HEK293T (cell line): ENCODE measurements at regions not wholly inside any gene's neighbourhood (a gene's known extent, or its start where the extent isn't known, plus 50 kb on each side); places are given as distances from the start of the nearest gene placed in this dataset.
"Not testable (repeated sequence)": the region's sequence is repeated elsewhere in the genome, so short reads cannot be mapped to it uniquely, and the experiment has no call there.

Experiments
- CTCF ChIA-PET: fragments of 350-600 bp; formaldehyde crosslinking; extraction: SDS; loops from one replicate; lab custom pipeline; 2021; ENCODE audit warnings: antibody characterized with exemption, inconsistent platforms; lab: Yijun Ruan, JAX
- POLR2A ChIA-PET: fragments of 350-600 bp; formaldehyde crosslinking; extraction: SDS; loops from one replicate; lab custom pipeline; 2020; ENCODE audit warnings: antibody characterized with exemption, inconsistent platforms; lab: Yijun Ruan, JAX
- DNase-seq: peaks from one replicate; pipeline ENCODE4 v3.0.0; 2012; ENCODE audit warnings: mixed read lengths; ENCODE audit errors: extremely low spot score
- ARNT ChIP-seq: fragments of 450-650 bp; IDR thresholded peaks from 2 replicates; pipeline ENCODE4 v1.6.1; 2017; ENCODE audit warnings: mild to moderate bottlenecking
- BHLHE40 ChIP-seq: fragments of 450-650 bp; IDR thresholded peaks from 2 replicates; pipeline ENCODE4 v1.6.1; 2016; ENCODE audit warnings: mild to moderate bottlenecking, moderate library complexity, borderline replicate concordance
- CTBP1 ChIP-seq: fragments of 450-650 bp; IDR thresholded peaks from 2 replicates; pipeline ENCODE4 v1.6.1; 2016; ENCODE audit warnings: borderline replicate concordance
- ELF4 ChIP-seq: fragments of 450-650 bp; IDR thresholded peaks from 2 replicates; pipeline ENCODE4 v1.6.1; 2017; ENCODE audit warnings: antibody characterized with exemption
- FOXA1 ChIP-seq: fragments of 450-650 bp; IDR thresholded peaks from 2 replicates; pipeline ENCODE4 v1.6.1; 2016; ENCODE audit warnings: mild to moderate bottlenecking
- FOXK2 ChIP-seq: fragments of 450-650 bp; IDR thresholded peaks from 2 replicates; pipeline ENCODE4 v1.6.1; 2016; ENCODE audit warnings: mild to moderate bottlenecking
- FOXM1 ChIP-seq: fragments of 450-650 bp; IDR thresholded peaks from 2 replicates; pipeline ENCODE4 v1.6.1; 2017; ENCODE audit warnings: mild to moderate bottlenecking, borderline replicate concordance
- HDGF ChIP-seq: fragments of 450-650 bp; IDR thresholded peaks from 2 replicates; pipeline ENCODE4 v1.6.1; 2017; ENCODE audit warnings: antibody characterized with exemption, borderline replicate concordance
- L3MBTL2 ChIP-seq: fragments of 450-650 bp; conservative IDR thresholded peaks from 2 replicates; pipeline ENCODE4 v1.6.1; 2016; ENCODE audit warnings: mild to moderate bottlenecking
- LEF1 ChIP-seq: fragments of 450-650 bp; IDR thresholded peaks from 2 replicates; pipeline ENCODE4 v1.6.1; 2017; ENCODE audit warnings: mild to moderate bottlenecking, borderline replicate concordance
- NFRKB ChIP-seq: fragments of 450-650 bp; IDR thresholded peaks from 2 replicates; pipeline ENCODE4 v1.6.1; 2016; ENCODE audit warnings: mild to moderate bottlenecking, moderate library complexity
- SP1 ChIP-seq: fragments of 450-650 bp; IDR thresholded peaks from 2 replicates; pipeline ENCODE4 v1.6.1; 2017
- SUZ12 ChIP-seq: fragments of 450-650 bp; IDR thresholded peaks from 2 replicates; pipeline ENCODE4 v1.6.1; 2016; ENCODE audit warnings: mild to moderate bottlenecking
- TARDBP ChIP-seq: fragments of 450-650 bp; IDR thresholded peaks from 2 replicates; pipeline ENCODE4 v1.6.1; 2016
- ZNF384 ChIP-seq: fragments of 450-650 bp; IDR thresholded peaks from 2 replicates; pipeline ENCODE4 v1.6.1; 2016
- TF ChIP-seq, protein P1 (sequence below): fragments of 450-650 bp; IDR thresholded peaks from 2 replicates; pipeline ENCODE4 v1.6.1; 2016

DNA sequence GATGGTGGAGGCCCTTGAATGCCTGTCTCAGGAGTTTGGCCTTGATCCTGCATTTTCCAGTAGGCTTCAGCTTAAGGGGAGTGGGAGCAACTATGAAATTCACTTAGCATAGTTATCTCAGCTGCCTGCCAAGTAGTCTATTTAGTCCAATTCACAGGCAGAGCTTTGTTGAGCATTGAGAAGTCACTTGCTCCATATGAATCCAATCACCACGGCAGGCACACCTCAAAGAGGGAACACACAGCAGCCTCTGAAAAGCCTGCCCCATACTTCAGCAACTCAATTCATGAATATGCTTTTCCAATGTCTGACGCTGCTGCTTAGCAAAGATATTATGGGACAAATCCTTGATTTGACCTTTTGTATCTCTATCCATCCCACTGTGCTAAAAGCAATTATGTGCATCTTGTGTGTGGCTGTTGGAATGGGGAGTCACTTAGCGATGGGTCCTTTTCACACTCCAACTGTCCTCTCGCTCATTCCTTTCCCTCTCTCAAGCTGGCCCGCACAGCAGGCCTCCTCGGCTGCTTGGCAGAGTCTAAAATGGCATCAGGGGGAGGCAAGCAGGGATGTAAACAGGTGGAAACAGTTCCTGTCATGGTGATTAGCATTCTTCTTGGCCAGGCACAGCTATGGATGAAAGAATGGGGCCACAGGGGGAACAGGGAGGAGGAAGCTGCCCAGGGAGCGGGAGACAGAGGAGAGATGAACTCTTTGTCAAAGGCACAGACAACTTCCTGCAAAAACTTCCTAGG lies 56.0 kb upstream of the LRPPRC start:
- DNase-seq = no peak
- no peak for TF ChIP-seq ARNT
- TF ChIP-seq HDGF = no peak
- TF ChIP-seq SUZ12 = no peak
- no peak for TF ChIP-seq LEF1
- no peak for TF ChIP-seq CTBP1
- ChIA-PET CTCF (interaction anchor here (1.8 kb wide), 1 partner anchor 8 kb away, joined by 5 read pairs; no protein-coding TSS in a partner anchor), POLR2A (no interaction called here)

DNA sequence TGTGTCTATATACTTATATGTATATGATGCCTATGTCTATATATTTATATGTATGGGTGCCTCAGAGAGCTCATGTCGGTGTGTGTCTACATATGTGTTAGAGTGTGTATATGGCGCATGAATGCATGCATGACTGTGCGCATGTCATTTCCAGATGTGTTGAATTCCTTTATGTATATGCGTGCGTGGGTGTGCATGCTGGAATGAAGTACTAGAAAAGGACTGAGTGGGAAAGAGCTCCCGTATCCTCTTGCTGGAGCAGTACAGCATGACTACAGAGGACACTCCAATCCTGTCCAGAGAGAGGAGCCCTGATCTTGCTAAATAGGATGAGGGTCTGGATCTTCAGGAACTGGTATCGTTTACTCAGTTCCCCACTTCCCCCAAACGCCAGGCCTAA lies 56.8 kb upstream of the LRPPRC start:
- ChIA-PET CTCF (interaction anchor here (1.8 kb wide), 1 partner anchor 8 kb away, joined by 5 read pairs; no protein-coding TSS in a partner anchor), POLR2A (no interaction called here)
- TF ChIP-seq CTBP1 (no peak), SP1 (no peak), ARNT (no peak), TARDBP (no peak), BHLHE40 (no peak), ZNF384 (no peak), L3MBTL2 (no peak), FOXK2 (no peak), NFRKB (no peak), LEF1 (no peak)
- TF ChIP-seq, protein P1, sequence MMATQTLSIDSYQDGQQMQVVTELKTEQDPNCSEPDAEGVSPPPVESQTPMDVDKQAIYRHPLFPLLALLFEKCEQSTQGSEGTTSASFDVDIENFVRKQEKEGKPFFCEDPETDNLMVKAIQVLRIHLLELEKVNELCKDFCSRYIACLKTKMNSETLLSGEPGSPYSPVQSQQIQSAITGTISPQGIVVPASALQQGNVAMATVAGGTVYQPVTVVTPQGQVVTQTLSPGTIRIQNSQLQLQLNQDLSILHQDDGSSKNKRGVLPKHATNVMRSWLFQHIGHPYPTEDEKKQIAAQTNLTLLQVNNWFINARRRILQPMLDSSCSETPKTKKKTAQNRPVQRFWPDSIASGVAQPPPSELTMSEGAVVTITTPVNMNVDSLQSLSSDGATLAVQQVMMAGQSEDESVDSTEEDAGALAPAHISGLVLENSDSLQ = no peak
- DNase-seq = no peak

DNA sequence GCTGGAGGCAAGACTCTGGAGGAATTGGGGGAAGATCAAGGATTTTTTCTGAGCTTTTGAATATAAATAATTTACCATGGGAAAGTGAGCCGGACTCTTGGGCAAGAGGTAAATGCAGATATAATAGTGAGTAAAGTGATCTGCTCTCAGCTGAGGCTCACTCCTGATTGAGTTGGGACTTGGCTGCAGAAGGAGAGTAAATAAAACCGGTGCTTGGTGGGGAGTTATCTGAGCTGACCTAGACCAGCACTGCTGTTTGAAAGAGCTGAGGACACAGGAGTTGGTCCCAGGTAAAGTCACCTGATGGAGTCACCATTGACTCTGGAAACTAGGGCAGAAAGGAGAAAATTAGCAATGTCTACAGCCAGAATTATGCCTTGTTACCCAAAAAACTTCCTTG lies 57.3 kb upstream of the LRPPRC start:
- CTCF ChIA-PET = interaction anchor here (1.8 kb wide), 1 partner anchor 9 kb away, joined by 5 read pairs; no protein-coding TSS in a partner anchor
- TF ChIP-seq ARNT (no peak), FOXK2 (no peak), FOXM1 (no peak), NFRKB (no peak)
- POLR2A ChIA-PET = no interaction called here
- no peak for DNase-seq

DNA sequence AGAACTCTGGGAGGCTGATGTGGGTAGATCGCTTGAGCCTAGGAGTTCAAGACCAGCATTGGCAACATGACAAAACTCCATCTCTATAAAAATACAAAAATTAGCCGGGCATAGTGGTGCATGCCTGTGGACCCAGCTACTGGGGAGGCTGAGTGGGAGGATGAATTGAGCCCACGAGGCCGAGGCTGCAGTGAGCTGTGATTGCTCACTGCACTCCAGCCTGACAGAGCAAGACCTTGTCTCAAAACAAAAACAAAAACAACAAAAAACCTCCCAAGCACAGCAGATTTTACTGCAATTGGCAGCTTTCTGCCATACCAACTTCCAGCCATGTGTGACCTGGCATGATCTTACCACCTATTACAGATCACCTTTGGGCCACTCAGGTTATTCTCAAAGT lies 57.7 kb upstream of the LRPPRC start:
- ChIA-PET CTCF (interaction anchor here (1.8 kb wide), 1 partner anchor 9 kb away, joined by 5 read pairs; no protein-coding TSS in a partner anchor), POLR2A (no interaction called here)
- no peak for TF ChIP-seq NFRKB
- no peak for TF ChIP-seq CTBP1
- no peak for TF ChIP-seq L3MBTL2
- no peak for TF ChIP-seq FOXM1
- TF ChIP-seq ELF4 = no peak
- TF ChIP-seq SP1 = no peak
- TF ChIP-seq ARNT = no peak
- no peak for DNase-seq

DNA sequence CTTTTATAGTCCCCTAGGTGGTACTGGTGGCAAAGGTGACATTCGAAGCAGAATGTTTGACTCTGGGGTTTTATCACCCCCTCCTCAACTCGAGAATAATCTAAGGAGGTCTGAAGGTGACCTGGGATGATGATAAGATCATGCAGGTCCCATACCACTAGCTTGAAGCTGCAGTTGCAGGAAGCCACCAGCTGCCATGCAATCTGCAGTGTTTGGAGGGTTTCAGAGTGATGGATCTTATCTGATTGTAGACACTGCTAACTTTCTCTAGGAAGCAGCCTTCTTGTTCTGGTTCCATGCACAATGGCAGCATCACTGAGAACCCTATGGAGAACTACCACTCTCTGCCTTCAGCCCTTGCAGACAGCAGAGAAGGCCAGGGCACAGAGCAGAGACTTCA lies 59.4 kb upstream of the LRPPRC start:
- POLR2A ChIA-PET = no interaction called here
- CTCF ChIA-PET = no interaction called here
- TF ChIP-seq NFRKB (no peak), SP1 (no peak), FOXA1 (no peak), ZNF384 (no peak), BHLHE40 (no peak)
- DNase-seq = no peak

DNA sequence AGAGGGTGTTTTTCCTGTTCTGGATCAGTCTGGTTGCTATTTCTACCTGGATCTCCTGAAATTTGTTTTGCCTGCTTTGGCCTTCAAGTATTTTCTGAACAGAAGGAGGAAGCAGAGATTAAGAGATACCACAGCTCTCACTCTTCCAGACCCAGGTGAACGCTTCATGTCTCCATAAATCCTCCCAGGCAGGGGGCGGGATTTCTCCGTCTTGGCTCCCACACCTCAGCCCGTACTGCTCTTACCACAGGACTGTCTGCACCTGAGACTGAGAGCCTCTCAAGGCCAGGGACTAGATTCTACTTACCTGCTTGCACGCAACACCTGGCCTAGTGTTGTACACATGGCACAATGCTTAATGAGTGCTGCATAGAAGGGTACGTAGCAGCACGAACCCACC lies 59.9 kb upstream of the LRPPRC start:
- POLR2A ChIA-PET = no interaction called here
- DNase-seq = no peak
- TF ChIP-seq BHLHE40 = no peak
- TF ChIP-seq ARNT = no peak
- no peak for TF ChIP-seq ELF4
- TF ChIP-seq ZNF384 = no peak
- TF ChIP-seq LEF1 = no peak
- TF ChIP-seq NFRKB = no peak
- TF ChIP-seq SUZ12 = no peak
- CTCF ChIA-PET = no interaction called here

DNA sequence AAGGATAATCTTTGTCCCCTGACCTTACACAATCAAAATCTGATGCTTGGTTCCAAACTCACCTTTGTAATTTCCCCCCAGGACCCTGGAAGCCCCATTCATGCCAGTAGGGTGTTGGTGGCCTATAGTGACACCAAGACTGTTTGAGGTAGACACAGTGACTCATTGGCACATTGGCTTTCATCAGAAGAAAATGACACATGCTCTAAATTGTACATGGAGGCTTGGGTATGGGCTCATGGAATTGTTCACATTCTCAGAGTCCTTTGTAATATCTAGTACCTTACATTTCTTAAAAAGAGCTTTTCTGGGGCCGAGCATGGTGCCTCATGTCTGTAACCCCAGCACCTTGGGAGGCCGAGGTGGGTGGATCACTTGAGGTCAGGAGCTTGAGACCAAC lies 61.2 kb upstream of the LRPPRC start:
- ChIA-PET POLR2A (no interaction called here), CTCF (no interaction called here)
- no peak for TF ChIP-seq ELF4
- no peak for TF ChIP-seq ARNT
- TF ChIP-seq FOXA1 = no peak
- no peak for TF ChIP-seq LEF1
- TF ChIP-seq BHLHE40 = no peak
- no peak for TF ChIP-seq L3MBTL2
- TF ChIP-seq ZNF384 = no peak
- TF ChIP-seq TARDBP = no peak
- no peak for TF ChIP-seq SUZ12
- no peak for TF ChIP-seq FOXM1
- no peak for DNase-seq

DNA sequence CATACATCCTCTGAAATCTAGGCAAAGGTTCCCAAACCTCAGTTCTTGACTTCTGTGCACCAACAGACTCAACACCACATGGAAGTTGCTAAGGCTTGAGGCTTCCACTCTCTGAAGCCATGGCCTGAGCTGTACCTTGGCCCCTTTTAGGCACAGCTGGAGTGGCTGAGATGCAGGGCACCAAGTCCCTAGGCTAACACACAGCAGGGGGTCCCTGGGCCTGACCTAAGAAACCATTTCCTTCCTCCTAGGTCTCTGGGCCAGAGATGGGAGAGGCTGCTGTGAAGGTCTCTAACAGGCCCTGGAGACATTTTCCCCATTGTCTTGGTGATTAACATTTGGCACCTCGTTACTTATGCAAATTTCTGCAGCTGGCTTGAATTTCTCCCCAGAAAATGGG lies 64.5 kb upstream of the LRPPRC start:
- POLR2A ChIA-PET, DNase-seq, CTCF ChIA-PET: not testable (repeated sequence)
